Mucosa of descending colon (tissue), 3 donors: ENCODE measurements at regions not wholly inside any gene's neighbourhood (a gene's known extent, or its start where the extent isn't known, plus 50 kb on each side); places are given as distances from the start of the nearest gene placed in this dataset.

Experiments used
- ATAC-seq: fragments of 200-7000 bp; cut with Tn5 transposase; one replicate; pipeline ENCODE4 v1.9.1; 2020; ENCODE audit warnings: mild to moderate bottlenecking, moderate library complexity
- DNase-seq, 3 donors: peaks; one replicate each; pipeline ENCODE4 v3.0.0-alpha.2; 2020
- H3K36me3 ChIP-seq: fragments of 200-600 bp; one replicate; pipeline ENCODE4 v1.8.0; 2021; ENCODE audit warnings: low read depth, mild to moderate bottlenecking
- H3K4me1 ChIP-seq: fragments of 200-600 bp; one replicate; pipeline ENCODE4 v1.8.0; 2021; ENCODE audit warnings: low read depth, mild to moderate bottlenecking
- H3K4me3 ChIP-seq: fragments of 200-600 bp; one replicate; pipeline ENCODE4 v1.8.0; 2021; ENCODE audit warnings: mild to moderate bottlenecking
- H3K9me3 ChIP-seq: fragments of 200-600 bp; one replicate; pipeline ENCODE4 v1.8.0; 2021; ENCODE audit warnings: mild to moderate bottlenecking
- CTCF ChIP-seq: fragments of 200-600 bp; IDR thresholded peaks from one replicate; pipeline ENCODE4 v1.8.0; 2022; ENCODE audit warnings: antibody characterized with exemption, mild to moderate bottlenecking
- intact Hi-C, 2 donors: fragments of 100-400 bp; cut with DNase I in 1 of 2; cut with micrococcal nuclease in 1 of 2; formaldehyde crosslinking; loops; one replicate each; pipeline versions ENCODE4 v1.11.0 to v1.11.1; 2022; cut with DNase I, micrococcal nuclease
- donor health status: DM: no; HTN: no; CAD: no; lungs with moderate emphysema.
- donor health status: DM: no; HTN: no; CAD: no.
- donor health status: DM: no; HTN: yes; CAD: no.

GRCh38 chr5:7218141-7218540 lies 177.8 kb upstream of the ADCY2 start:
- intact Hi-C loops = no loop called here
- DNase-seq = no peak
- H3K36me3 ChIP-seq = no peaks in the 10 kb centered on the region
- ATAC-seq = no peak
- H3K4me1 ChIP-seq = no peaks in the 10 kb centered on the region
- no peak overlapping the region for H3K4me3 ChIP-seq
- TF ChIP-seq CTCF = no peak
- no peaks in the 10 kb centered on the region for H3K9me3 ChIP-seq

- intact Hi-C loops = no loop called here
- Histone ChIP-seq H3K9me3 (no peaks in the 10 kb centered on the region), H3K36me3 (no peaks in the 10 kb centered on the region), H3K4me3 (no peak overlapping the region), H3K4me1 (no peaks in the 10 kb centered on the region)
- DNase-seq (no peak), ATAC-seq (no peak)
- no peak for TF ChIP-seq CTCF
Measured at GRCh38 chr5:7220156-7220555, 175.8 kb upstream of the ADCY2 start.

- Histone ChIP-seq H3K4me1 (no peaks in the 10 kb centered on the region), H3K9me3 (no peaks in the 10 kb centered on the region), H3K4me3 (no peak overlapping the region), H3K36me3 (no peaks in the 10 kb centered on the region)
- no peak for TF ChIP-seq CTCF
- ATAC-seq (no peak), DNase-seq (no peak)
- intact Hi-C loops = no loop called here
Measured at GRCh38 chr5:7221041-7221440, 174.9 kb upstream of the ADCY2 start.

GRCh38 chr5:7225826-7226225 lies 170.1 kb upstream of the ADCY2 start:
- no peaks in the 10 kb centered on the region for H3K36me3 ChIP-seq
- H3K4me3 ChIP-seq = no peak overlapping the region
- intact Hi-C loops = no loop called here
- H3K4me1 ChIP-seq = no peaks in the 10 kb centered on the region
- DNase-seq (no peak), ATAC-seq (no peak)
- TF ChIP-seq CTCF = no peak
- no peaks in the 10 kb centered on the region for H3K9me3 ChIP-seq

- intact Hi-C loops = no loop called here
- no peak overlapping the region for H3K4me3 ChIP-seq
- DNase-seq (no peak), ATAC-seq (no peak)
- H3K4me1 ChIP-seq = no peaks in the 10 kb centered on the region
- no peaks in the 10 kb centered on the region for H3K36me3 ChIP-seq
- H3K9me3 ChIP-seq = no peaks in the 10 kb centered on the region
- no peak for TF ChIP-seq CTCF
Measured at GRCh38 chr5:7242118-7242710, 153.7 kb upstream of the ADCY2 start.

- Histone ChIP-seq H3K4me1 (no peaks in the 10 kb centered on the region), H3K9me3 (no peaks in the 10 kb centered on the region), H3K4me3 (no peak overlapping the region), H3K36me3 (no peaks in the 10 kb centered on the region)
- intact Hi-C loops = no loop called here
- TF ChIP-seq CTCF = no peak
- no peak for DNase-seq
- no peak for ATAC-seq
Measured at GRCh38 chr5:7244208-7244607, 151.7 kb upstream of the ADCY2 start.
